SK-N-SH (cell line): ENCODE measurements at regions not wholly inside any gene's neighbourhood (a gene's known extent, or its start where the extent isn't known, plus 50 kb on each side); places are given as distances from the start of the nearest gene placed in this dataset.
A peak's percentile ranks its signal among the peaks of the same experiment; 100 is the strongest.

Experiments
- CTCF ChIA-PET: fragments of 300-600, 350-600 bp; formaldehyde crosslinking; extraction: SDS; loops from one replicate; lab custom pipeline; 2021; lab: Yijun Ruan, JAX
- POLR2A ChIA-PET: fragments of 350-600 bp; sonication (Branson Sonifier 250); formaldehyde crosslinking; extraction: SDS; loops from one replicate; lab custom pipeline; 2020; ENCODE audit warnings: antibody characterized with exemption, inconsistent platforms; lab: Yijun Ruan, JAX
- DNase-seq: peaks from one replicate; pipeline ENCODE4 v3.0.0; 2012
- H2AFZ ChIP-seq: fragments of 200-600 bp; sonication (generic); 2 replicates; pipeline ENCODE4 v1.8.1; 2016; ENCODE audit warnings: antibody characterized with exemption, mild to moderate bottlenecking, low read depth
- H3F3A ChIP-seq: fragments of 200-600 bp; sonication (generic); replicated peaks from 2 replicates; pipeline ENCODE3; 2016; ENCODE audit warnings: antibody characterized with exemption, mild to moderate bottlenecking; ENCODE audit not compliant: insufficient read depth
- H3K27ac ChIP-seq, 2 experiments: fragments of 200-500 bp in 1 of 2; fragments of 200-600 bp in 1 of 2; sonication (Bioruptor generic) in 1 of 2; sonication (generic), shearing (Covaris generic) in 1 of 2; 2 replicates each; pipeline versions ENCODE4 v1.5.1 to v1.6.1; 2014 to 2016; ENCODE audit warnings: low read depth in 2 of 2, inconsistent platforms in 1 of 2, low read length in 1 of 2, mild to moderate bottlenecking in 1 of 2, mixed read lengths in 1 of 2
- H3K27me3 ChIP-seq: fragments of 200-600 bp; sonication (generic), shearing (Covaris generic); 2 replicates; pipeline ENCODE4 v1.6.1; 2016; ENCODE audit warnings: mixed run types; ENCODE audit not compliant: insufficient read depth
- H3K36me3 ChIP-seq, 2 experiments: fragments of 200-500 bp in 1 of 2; fragments of 200-600 bp in 1 of 2; sonication (Bioruptor generic) in 1 of 2; sonication (generic) in 1 of 2; replicated peaks in 1 of 2; 2 replicates each; pipeline versions ENCODE3 to v1.5.1; 2014 to 2016; ENCODE audit warnings: low read length in 1 of 2, mild to moderate bottlenecking in 1 of 2; ENCODE audit not compliant: insufficient read depth in 2 of 2, control insufficient read depth in 1 of 2
- H3K4me1 ChIP-seq, 2 experiments: fragments of 200-500 bp in 1 of 2; fragments of 200-600 bp in 1 of 2; sonication (Bioruptor generic) in 1 of 2; sonication (generic), shearing (Covaris generic) in 1 of 2; 2 replicates each; pipeline versions ENCODE4 v1.5.1 to v1.6.1; 2014 to 2016; ENCODE audit warnings: low read depth in 1 of 2, low read length in 1 of 2, mixed run types in 1 of 2; ENCODE audit not compliant: insufficient read depth in 2 of 2, control insufficient read depth in 1 of 2
- H3K4me2 ChIP-seq: fragments of 200-600 bp; sonication (generic), shearing (Covaris generic); 2 replicates; pipeline ENCODE4 v1.6.1; 2017; ENCODE audit warnings: mixed run types
- H3K4me3 ChIP-seq, 2 experiments: fragments of 200-500 bp in 1 of 2; fragments of 200-600 bp in 1 of 2; sonication (Bioruptor generic) in 1 of 2; sonication (generic), shearing (Covaris generic) in 1 of 2; 2 replicates each; pipeline versions ENCODE4 v1.5.1 to v1.8.1; 2014 to 2016; ENCODE audit warnings: low read depth in 2 of 2, inconsistent platforms in 1 of 2, low read length in 1 of 2, mild to moderate bottlenecking in 1 of 2, mixed read lengths in 1 of 2, moderate library complexity in 1 of 2
- H3K79me2 ChIP-seq: fragments of 200-600 bp; sonication (generic); 2 replicates; pipeline ENCODE4 v1.8.1; 2017; ENCODE audit warnings: mild to moderate bottlenecking; ENCODE audit not compliant: insufficient read depth
- H3K9ac ChIP-seq: fragments of 200-600 bp; sonication (generic); 2 replicates; pipeline ENCODE4 v1.6.1; 2017; ENCODE audit warnings: mixed run types
- H3K9me2 ChIP-seq: fragments of 200-600 bp; sonication (generic); 2 replicates; pipeline ENCODE4 v1.6.1; 2017; ENCODE audit warnings: mixed run types
- H3K9me3 ChIP-seq: fragments of 200-600 bp; sonication (generic); 2 replicates; pipeline ENCODE4 v1.6.1; 2017; ENCODE audit warnings: mixed run types, mild to moderate bottlenecking, moderate library complexity
- H4K20me1 ChIP-seq: fragments of 200-600 bp; sonication (generic); 2 replicates; pipeline ENCODE4 v1.6.1; 2017; ENCODE audit warnings: mild to moderate bottlenecking, mixed run types; ENCODE audit not compliant: insufficient read depth
- EP300 ChIP-seq, 2 experiments: IDR thresholded peaks; 2 replicates each; pipeline versions ENCODE4 v1.4.0 to v1.6.1; 2012; ENCODE audit warnings: borderline replicate concordance in 1 of 2, low read depth in 1 of 2, low read length in 1 of 2
- FOSL2 ChIP-seq: IDR thresholded peaks from 2 replicates; pipeline ENCODE4 v1.4.0; 2012; ENCODE audit warnings: low read depth, mild to moderate bottlenecking, moderate library complexity, borderline replicate concordance
- FOXJ3 ChIP-seq: sonication (generic); formaldehyde crosslinking; IDR thresholded peaks from 2 replicates; pipeline ENCODE4 v1.5.1; 2020; ENCODE audit warnings: mild to moderate bottlenecking, missing genetic modification reagents
- GATA2 ChIP-seq: sonication (generic); formaldehyde crosslinking; IDR thresholded peaks from 2 replicates; pipeline ENCODE4 v1.5.0; 2020; ENCODE audit warnings: mild to moderate bottlenecking, missing genetic modification reagents
- JUND ChIP-seq: IDR thresholded peaks from 2 replicates; pipeline ENCODE4 v1.4.0; 2012
- NFIC ChIP-seq: IDR thresholded peaks from 2 replicates; pipeline ENCODE4 v1.4.0; 2012; ENCODE audit warnings: borderline replicate concordance
- NRF1 ChIP-seq: IDR thresholded peaks from 2 replicates; pipeline ENCODE4 v1.6.1; 2012; ENCODE audit warnings: low read depth, mild to moderate bottlenecking, low read length
- POLR2AphosphoS5 ChIP-seq: IDR thresholded peaks from 2 replicates; pipeline ENCODE4 v1.6.1; 2012; ENCODE audit warnings: low read depth, low read length
- RAD21 ChIP-seq: IDR thresholded peaks from 2 replicates; pipeline ENCODE4 v1.6.1; 2012; ENCODE audit warnings: mild to moderate bottlenecking, low read length
- SMC3 ChIP-seq: IDR thresholded peaks from 2 replicates; pipeline ENCODE4 v1.6.1; 2012; ENCODE audit warnings: low read depth, low read length, improper control_type of control experiment
- USF1 ChIP-seq: IDR thresholded peaks from 2 replicates; pipeline ENCODE4 v1.4.0; 2012; ENCODE audit warnings: low read depth, borderline replicate concordance
- WGBS: methylation state at CpG from one replicate; pipeline ENCODE4 v1.1.6; 2017; ENCODE audit warnings: low lambda C conversion rate; 5-methylcytosine and 5-hydroxymethylcytosine counted together
- TF ChIP-seq, protein P1 (sequence below): fragments of 200-600 bp; sonication (generic); IDR thresholded peaks from 2 replicates; pipeline ENCODE4 v1.6.1; 2017; ENCODE audit warnings: antibody characterized with exemption, mild to moderate bottlenecking, moderate library complexity
- TF ChIP-seq, protein P2 (sequence below): IDR thresholded peaks from 2 replicates; pipeline ENCODE4 v1.4.0; 2012; ENCODE audit warnings: low read depth, borderline replicate concordance
- TF ChIP-seq, protein P3 (sequence below): fragments of 150-350 bp; IDR thresholded peaks from 2 replicates; pipeline ENCODE4 v1.6.1; 2016; ENCODE audit warnings: mild to moderate bottlenecking, low read depth, low read length

- no peak overlapping the region for H3K4me2 ChIP-seq
Observed at GRCh38 chr10:4066581-4067390, 281.8 kb upstream of the KLF6 start.

DNA sequence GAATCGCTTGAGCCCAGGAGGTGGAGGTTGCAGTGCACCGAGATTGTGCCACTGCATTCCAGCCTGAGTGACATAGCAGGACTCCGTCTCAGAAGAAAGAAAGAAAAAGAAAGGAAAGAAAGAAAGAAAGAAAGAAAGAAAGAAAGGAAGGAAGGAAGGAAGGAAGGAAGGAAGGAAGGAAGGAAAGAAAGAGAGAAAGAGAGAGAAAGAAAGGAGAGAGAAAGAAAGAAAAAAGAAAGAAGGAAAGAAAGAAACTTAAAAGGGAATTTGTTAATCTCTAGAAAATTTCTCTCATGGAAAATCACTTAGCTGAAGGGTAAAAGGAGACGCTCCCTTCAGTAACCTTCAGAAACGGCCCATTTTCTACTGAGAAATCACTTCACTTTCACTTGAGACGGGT lies 279.5 kb upstream of the KLF6 start:
- Histone ChIP-seq H3K36me3 (no peaks in the 10 kb centered on the region), H3K4me1 (peaks cover 6 to 19% of the 10 kb centered on the region in 2 experiments; a peak in 2 of 4 replicates), H3K9me2 (no peaks in the 10 kb centered on the region), H3K4me3 (no peak overlapping the region), H4K20me1 (no peaks in the 10 kb centered on the region), H3K27me3 (no peaks in the 10 kb centered on the region), H3K9me3 (no peaks in the 10 kb centered on the region), H3K4me2 (no peak overlapping the region)
- WGBS = 91% methylated on average over 6 of the region's 6 CpGs
- no peak for DNase-seq
- no peak for TF ChIP-seq POLR2AphosphoS5
- TF ChIP-seq FOXJ3 (CRISPR knock-in tag) = no peak
- TF ChIP-seq, protein P1, sequence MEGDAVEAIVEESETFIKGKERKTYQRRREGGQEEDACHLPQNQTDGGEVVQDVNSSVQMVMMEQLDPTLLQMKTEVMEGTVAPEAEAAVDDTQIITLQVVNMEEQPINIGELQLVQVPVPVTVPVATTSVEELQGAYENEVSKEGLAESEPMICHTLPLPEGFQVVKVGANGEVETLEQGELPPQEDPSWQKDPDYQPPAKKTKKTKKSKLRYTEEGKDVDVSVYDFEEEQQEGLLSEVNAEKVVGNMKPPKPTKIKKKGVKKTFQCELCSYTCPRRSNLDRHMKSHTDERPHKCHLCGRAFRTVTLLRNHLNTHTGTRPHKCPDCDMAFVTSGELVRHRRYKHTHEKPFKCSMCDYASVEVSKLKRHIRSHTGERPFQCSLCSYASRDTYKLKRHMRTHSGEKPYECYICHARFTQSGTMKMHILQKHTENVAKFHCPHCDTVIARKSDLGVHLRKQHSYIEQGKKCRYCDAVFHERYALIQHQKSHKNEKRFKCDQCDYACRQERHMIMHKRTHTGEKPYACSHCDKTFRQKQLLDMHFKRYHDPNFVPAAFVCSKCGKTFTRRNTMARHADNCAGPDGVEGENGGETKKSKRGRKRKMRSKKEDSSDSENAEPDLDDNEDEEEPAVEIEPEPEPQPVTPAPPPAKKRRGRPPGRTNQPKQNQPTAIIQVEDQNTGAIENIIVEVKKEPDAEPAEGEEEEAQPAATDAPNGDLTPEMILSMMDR = no peak
- no peak for TF ChIP-seq GATA2
- no peak for TF ChIP-seq EP300 (IDR thresholded peaks at IDR 0.05; ENCODE audit: borderline replicate concordance in 1 of 2, low read depth in 1 of 2, low read length in 1 of 2)
- TF ChIP-seq NFIC = no peak
- TF ChIP-seq, protein P2, sequence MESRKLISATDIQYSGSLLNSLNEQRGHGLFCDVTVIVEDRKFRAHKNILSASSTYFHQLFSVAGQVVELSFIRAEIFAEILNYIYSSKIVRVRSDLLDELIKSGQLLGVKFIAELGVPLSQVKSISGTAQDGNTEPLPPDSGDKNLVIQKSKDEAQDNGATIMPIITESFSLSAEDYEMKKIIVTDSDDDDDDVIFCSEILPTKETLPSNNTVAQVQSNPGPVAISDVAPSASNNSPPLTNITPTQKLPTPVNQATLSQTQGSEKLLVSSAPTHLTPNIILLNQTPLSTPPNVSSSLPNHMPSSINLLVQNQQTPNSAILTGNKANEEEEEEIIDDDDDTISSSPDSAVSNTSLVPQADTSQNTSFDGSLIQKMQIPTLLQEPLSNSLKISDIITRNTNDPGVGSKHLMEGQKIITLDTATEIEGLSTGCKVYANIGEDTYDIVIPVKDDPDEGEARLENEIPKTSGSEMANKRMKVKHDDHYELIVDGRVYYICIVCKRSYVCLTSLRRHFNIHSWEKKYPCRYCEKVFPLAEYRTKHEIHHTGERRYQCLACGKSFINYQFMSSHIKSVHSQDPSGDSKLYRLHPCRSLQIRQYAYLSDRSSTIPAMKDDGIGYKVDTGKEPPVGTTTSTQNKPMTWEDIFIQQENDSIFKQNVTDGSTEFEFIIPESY = no peak
- TF ChIP-seq SMC3 = no peak
- no peak for TF ChIP-seq RAD21
- TF ChIP-seq USF1 = no peak
- no peak for TF ChIP-seq NRF1
- TF ChIP-seq, all 33 proteins: peak for 0
- peaks cover 5% of the 10 kb centered on the region for H3F3A ChIP-seq
- H3K79me2 ChIP-seq = no peaks in the 10 kb centered on the region
- H2AFZ ChIP-seq = no peak overlapping the region
- CTCF ChIA-PET = no interaction called here
- no peak overlapping the region for H3K9ac ChIP-seq
- H3K27ac ChIP-seq = no peak overlapping the region
- POLR2A ChIA-PET = no interaction called here

More at GRCh38 chr10:4066581-4067390, 281.8 kb upstream of the KLF6 start:
- H3K4me3 ChIP-seq = no peak overlapping the region
- H3K9ac ChIP-seq = no peak overlapping the region
- no peaks in the 10 kb centered on the region for H3K9me3 ChIP-seq
- H3F3A ChIP-seq = peaks cover 5% of the 10 kb centered on the region
- 87% methylated on average over 4 of the region's 4 CpGs for WGBS
- no peaks in the 10 kb centered on the region for H4K20me1 ChIP-seq
- H3K36me3 ChIP-seq = no peaks in the 10 kb centered on the region
- ChIA-PET CTCF (no interaction called here), POLR2A (no interaction called here)
- no peak overlapping the region for H3K27ac ChIP-seq
- no peaks in the 10 kb centered on the region for H3K79me2 ChIP-seq
- H3K9me2 ChIP-seq = no peaks in the 10 kb centered on the region
- peak; percentile 8 for DNase-seq
- H3K27me3 ChIP-seq = no peaks in the 10 kb centered on the region
- H2AFZ ChIP-seq = no peak overlapping the region
- H3K4me1 ChIP-seq = peaks cover 6 to 29% of the 10 kb centered on the region in 2 experiments; a peak in 3 of 4 replicates
- TF ChIP-seq JUND (no peak), EP300 (IDR thresholded peaks at IDR 0.05; ENCODE audit: borderline replicate concordance in 1 of 2, low read depth in 1 of 2, low read length in 1 of 2) (no peak), FOSL2 (no peak)
- TF ChIP-seq, protein P3, sequence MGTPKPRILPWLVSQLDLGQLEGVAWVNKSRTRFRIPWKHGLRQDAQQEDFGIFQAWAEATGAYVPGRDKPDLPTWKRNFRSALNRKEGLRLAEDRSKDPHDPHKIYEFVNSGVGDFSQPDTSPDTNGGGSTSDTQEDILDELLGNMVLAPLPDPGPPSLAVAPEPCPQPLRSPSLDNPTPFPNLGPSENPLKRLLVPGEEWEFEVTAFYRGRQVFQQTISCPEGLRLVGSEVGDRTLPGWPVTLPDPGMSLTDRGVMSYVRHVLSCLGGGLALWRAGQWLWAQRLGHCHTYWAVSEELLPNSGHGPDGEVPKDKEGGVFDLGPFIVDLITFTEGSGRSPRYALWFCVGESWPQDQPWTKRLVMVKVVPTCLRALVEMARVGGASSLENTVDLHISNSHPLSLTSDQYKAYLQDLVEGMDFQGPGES = no peak
- TF ChIP-seq, all 33 proteins: peak for 0
